Endothelial cell of umbilical vein (primary cell): ENCODE measurements at regions not wholly inside any gene's neighbourhood (a gene's known extent, or its start where the extent isn't known, plus 50 kb on each side); places are given as distances from the start of the nearest gene placed in this dataset.

Source experiments
- BruUV-seq: library from RNA; stranded (reverse); fragments of 400-500 nt; replicated peaks from 2 replicates; lab custom pipeline; 2021; lab: Mats Ljungman, UMichigan
- CTCF ChIA-PET: fragments of 300-600, 350-600 bp; sonication (Branson Sonifier 250); formaldehyde crosslinking; loops from one replicate; lab custom pipeline; 2021; ENCODE audit warnings: antibody characterized with exemption, inconsistent platforms; lab: Charles Lee
- POLR2A ChIA-PET: fragments of 300-600, 350-600 bp; sonication (Branson Sonifier 250); formaldehyde crosslinking; loops from one replicate; lab custom pipeline; 2021; ENCODE audit warnings: antibody characterized with exemption, inconsistent platforms; lab: Charles Lee
- DNase-seq: peaks from one replicate; pipeline ENCODE4 v3.0.0-alpha.2; 2011; ENCODE audit warnings: low read depth, low spot score
- FAIRE-seq: peaks from 2 replicates; lab custom pipeline; 2011; peaks lifted over from hg19 to GRCh38; lab: Jason Lieb, UNC
- H2AFZ ChIP-seq: 2 replicates; pipeline ENCODE4 v1.6.0; 2012; ENCODE audit warnings: low read depth, low read length, control low read depth, inconsistent platforms
- H3K27ac ChIP-seq: 2 replicates; pipeline ENCODE4 v1.5.1; 2011; ENCODE audit warnings: low read depth, mild to moderate bottlenecking, control low read depth, low read length, moderate library complexity; ENCODE audit not compliant: insufficient read depth
- H3K27me3 ChIP-seq, 2 experiments: 2 replicates each; pipeline versions ENCODE4 v1.6.0 to v1.6.1; 2011; ENCODE audit warnings: low read length in 2 of 2, mixed read lengths in 1 of 2; ENCODE audit not compliant: control insufficient read depth in 2 of 2, insufficient read depth in 2 of 2
- H3K36me3 ChIP-seq, 2 experiments: 2 replicates in 1 of 2; 3 replicates in 1 of 2; pipeline ENCODE4 v1.5.1; 2011; ENCODE audit warnings: low read length in 2 of 2, mild to moderate bottlenecking in 1 of 2, moderate library complexity in 1 of 2; ENCODE audit not compliant: control insufficient read depth in 2 of 2, insufficient read depth in 2 of 2; ENCODE audit errors: extremely low read depth in 1 of 2
- H3K4me1 ChIP-seq: 3 replicates; pipeline ENCODE4 v1.5.1; 2011; ENCODE audit warnings: mild to moderate bottlenecking, low read length; ENCODE audit not compliant: control insufficient read depth, insufficient read depth; ENCODE audit errors: extremely low read depth
- H3K4me2 ChIP-seq: 2 replicates; pipeline ENCODE4 v1.6.1; 2011; ENCODE audit warnings: low read length, control low read depth, mixed read lengths; ENCODE audit not compliant: insufficient read depth
- H3K4me3 ChIP-seq, 3 experiments: fragments of 200-600 bp in 1 of 3; sonication (generic), shearing (Covaris generic) in 1 of 3; replicated peaks in 1 of 3; 2 replicates each; pipeline ENCODE4 v1.5.1; 2011 to 2016; ENCODE audit warnings: control low read depth in 3 of 3, low read length in 3 of 3, mild to moderate bottlenecking in 2 of 3, inconsistent platforms in 1 of 3, low read depth in 1 of 3, moderate library complexity in 1 of 3; ENCODE audit not compliant: insufficient read depth in 1 of 3
- H3K79me2 ChIP-seq: 2 replicates; pipeline ENCODE4 v1.6.0; 2012; ENCODE audit warnings: low read length, inconsistent platforms; ENCODE audit not compliant: control insufficient read depth, insufficient read depth
- H3K9ac ChIP-seq: replicated peaks from 2 replicates; pipeline ENCODE3; 2011; ENCODE audit warnings: low read length, control low read depth; ENCODE audit not compliant: insufficient read depth; ENCODE audit errors: extremely low read depth
- H3K9me1 ChIP-seq: replicated peaks from 3 replicates; pipeline ENCODE4 v1.6.0; 2011; ENCODE audit warnings: mild to moderate bottlenecking, low read length; ENCODE audit not compliant: control insufficient read depth, insufficient read depth; ENCODE audit errors: extremely low read depth
- H3K9me3 ChIP-seq: replicated peaks from 2 replicates; pipeline ENCODE4 v1.5.1; 2012; ENCODE audit warnings: low read length, inconsistent platforms; ENCODE audit not compliant: control insufficient read depth, insufficient read depth
- H4K20me1 ChIP-seq: replicated peaks from 2 replicates; pipeline ENCODE3; 2011; ENCODE audit warnings: mild to moderate bottlenecking, low read length; ENCODE audit not compliant: control insufficient read depth, insufficient read depth; ENCODE audit errors: extremely low read depth
- CTCF ChIP-seq, 2 donors: IDR thresholded peaks; 1 replicate in 1 of 2; 2 replicates in 1 of 2; pipeline ENCODE4 v1.5.1; 2011; ENCODE audit warnings: low read length in 2 of 2, mild to moderate bottlenecking in 2 of 2, moderate library complexity in 2 of 2, control low read depth in 1 of 2, inconsistent platforms in 1 of 2, low read depth in 1 of 2; ENCODE audit not compliant: insufficient read depth in 1 of 2; ENCODE audit errors: extremely low read depth in 1 of 2
- EZH2 ChIP-seq: IDR thresholded peaks from 2 replicates; pipeline ENCODE4 v1.6.1; 2012; ENCODE audit warnings: borderline replicate concordance, low read depth, mild to moderate bottlenecking, moderate library complexity, low read length, inconsistent platforms; ENCODE audit not compliant: severe bottlenecking
- GATA2 ChIP-seq: IDR thresholded peaks from 2 replicates; pipeline ENCODE4 v1.7.0; 2011; ENCODE audit warnings: low read depth, mild to moderate bottlenecking, moderate library complexity, mixed read lengths, low read length; ENCODE audit not compliant: insufficient read length, insufficient read depth
- MAX ChIP-seq: IDR thresholded peaks from 2 replicates; pipeline ENCODE4 v1.6.1; 2011; ENCODE audit not compliant: insufficient read depth, insufficient read length
- MYC ChIP-seq: IDR thresholded peaks from one replicate; pipeline ENCODE4 v1.6.1; 2011; ENCODE audit warnings: mild to moderate bottlenecking, low read depth, low read length
- POLR2A ChIP-seq: IDR thresholded peaks from 2 replicates; pipeline ENCODE4 v1.6.1; 2012; ENCODE audit warnings: low read depth, mild to moderate bottlenecking, control low read depth, low read length
- POLR2AphosphoS5 ChIP-seq: IDR thresholded peaks from 2 replicates; pipeline ENCODE4 v1.6.1; 2012; ENCODE audit warnings: low read depth, mild to moderate bottlenecking, control low read depth, low read length, moderate library complexity; ENCODE audit not compliant: insufficient read depth
- dilution Hi-C: fragments of 300-500 bp; cut with MboI; formaldehyde crosslinking; loops from one replicate; pipeline ENCODE4 v1.15.0; 2019; ENCODE audit warnings: low sequenced_read_pairs; ENCODE audit not compliant: extremely low pct_ligation_motif_present
- intact Hi-C: fragments of 100-400 bp; cut with micrococcal nuclease; formaldehyde crosslinking; loops from one replicate; pipeline ENCODE4 v1.10.0; 2022

- dilution Hi-C loops: no loop called here
- FAIRE-seq (no peak), DNase-seq (no peak)
- Histone ChIP-seq H3K9me3 (no peaks in the 10 kb centered on the region), H3K79me2 (no peaks in the 10 kb centered on the region), H3K4me2 (no peak overlapping the region), H2AFZ (no peak overlapping the region), H3K9ac (no peak overlapping the region), H3K4me1 (no peaks in the 10 kb centered on the region), H3K4me3 (no peak overlapping the region), H3K9me1 (no peaks in the 10 kb centered on the region), H3K27ac (no peak overlapping the region), H3K36me3 (no peaks in the 10 kb centered on the region), H4K20me1 (no peaks in the 10 kb centered on the region), H3K27me3 (peaks cover 2 to 3% of the 10 kb centered on the region in 2 experiments)
- intact Hi-C loops: no loop called here
- ChIA-PET CTCF (no interaction called here), POLR2A (no interaction called here)
- BruUV-seq: no TSS peak
- TF ChIP-seq POLR2AphosphoS5: no peak
Measured at GRCh38 chr2:173762864-173763263, 202.3 kb downstream of the SP3 start.

- dilution Hi-C loops: no loop called here
- H3K9me3 ChIP-seq: no peaks in the 10 kb centered on the region
- TF ChIP-seq GATA2 (no peak), MAX (no peak), MYC (no peak), POLR2A (no peak), CTCF (IDR thresholded peaks at IDR 0.05; ENCODE audit: extremely low read depth in 1 of 2, insufficient read depth in 1 of 2, low read depth in 1 of 2, low read length in 2 of 2) (no peak), EZH2 (no peak), POLR2AphosphoS5 (no peak)
- no peaks in the 10 kb centered on the region for H3K9me1 ChIP-seq
- H3K4me1 ChIP-seq: no peaks in the 10 kb centered on the region
- ChIA-PET POLR2A (no interaction called here), CTCF (no interaction called here)
- H3K9ac ChIP-seq: no peak overlapping the region
- FAIRE-seq: no peak
- H4K20me1 ChIP-seq: no peaks in the 10 kb centered on the region
- H3K79me2 ChIP-seq: no peaks in the 10 kb centered on the region
- no peak overlapping the region for H3K4me2 ChIP-seq
- BruUV-seq: no TSS peak
- no peaks in the 10 kb centered on the region for H3K36me3 ChIP-seq
- DNase-seq: no peak
- intact Hi-C loops: no loop called here
- H3K27ac ChIP-seq: no peak overlapping the region
- H3K27me3 ChIP-seq: peaks cover 2 to 3% of the 10 kb centered on the region in 2 experiments
- H3K4me3 ChIP-seq: no peak overlapping the region
- H2AFZ ChIP-seq: no peak overlapping the region
Measured at GRCh38 chr2:173763641-173764040, 201.5 kb downstream of the SP3 start.
